Osteoblast (primary cell): ENCODE measurements at regions not wholly inside any gene's neighbourhood (a gene's known extent, or its start where the extent isn't known, plus 50 kb on each side); places are given as distances from the start of the nearest gene placed in this dataset.
A peak's percentile ranks its signal among the peaks of the same experiment; 100 is the strongest.

Experiments used
- DNase-seq: peaks from one replicate; pipeline ENCODE4 v3.0.0; 2011; ENCODE audit warnings: low spot score, mixed read lengths; ENCODE audit not compliant: insufficient read length; ENCODE audit errors: missing footprints
- H2AFZ ChIP-seq: 2 replicates; pipeline ENCODE4 v1.6.0; 2011; ENCODE audit warnings: mild to moderate bottlenecking, low read length
- H3K27ac ChIP-seq: 2 replicates; pipeline ENCODE4 v1.5.1; 2011; ENCODE audit warnings: mild to moderate bottlenecking, low read depth, low read length, moderate library complexity
- H3K27me3 ChIP-seq: 2 replicates; pipeline ENCODE4 v1.6.0; 2012; ENCODE audit warnings: mild to moderate bottlenecking, control low read depth, inconsistent platforms, low read length, moderate library complexity; ENCODE audit not compliant: insufficient read depth
- H3K36me3 ChIP-seq: 2 replicates; pipeline ENCODE4 v1.5.1; 2011; ENCODE audit warnings: mild to moderate bottlenecking, low read length, control low read depth, moderate library complexity; ENCODE audit not compliant: insufficient read depth
- H3K4me1 ChIP-seq: 2 replicates; pipeline ENCODE4 v1.5.1; 2011; ENCODE audit warnings: mild to moderate bottlenecking, low read length, control low read depth, moderate library complexity; ENCODE audit not compliant: insufficient read depth
- H3K4me2 ChIP-seq: 2 replicates; pipeline ENCODE4 v1.6.0; 2011; ENCODE audit warnings: mild to moderate bottlenecking, low read length; ENCODE audit not compliant: insufficient read depth
- H3K4me3 ChIP-seq: fragments of 200-600 bp; sonication (generic); 3 replicates; pipeline ENCODE4 v1.5.1; 2012; ENCODE audit warnings: mild to moderate bottlenecking, low read length, inconsistent platforms; ENCODE audit not compliant: insufficient read depth
- H3K79me2 ChIP-seq: 2 replicates; pipeline ENCODE4 v1.6.0; 2012; ENCODE audit warnings: mild to moderate bottlenecking, low read length, control low read depth, inconsistent platforms; ENCODE audit not compliant: insufficient read depth
- H3K9me3 ChIP-seq: 2 replicates; pipeline ENCODE4 v1.5.1; 2011; ENCODE audit warnings: low read depth, low read length, control low read depth
- H4K20me1 ChIP-seq: 2 replicates; pipeline ENCODE4 v1.6.0; 2012; ENCODE audit warnings: mild to moderate bottlenecking, low read length, control low read depth; ENCODE audit not compliant: insufficient read depth
- TF ChIP-seq, protein P1 (sequence below): IDR thresholded peaks from 2 replicates; pipeline ENCODE4 v1.5.1; 2011; ENCODE audit warnings: mild to moderate bottlenecking, low read depth, low read length, moderate library complexity; ENCODE audit errors: extremely low read depth

DNA sequence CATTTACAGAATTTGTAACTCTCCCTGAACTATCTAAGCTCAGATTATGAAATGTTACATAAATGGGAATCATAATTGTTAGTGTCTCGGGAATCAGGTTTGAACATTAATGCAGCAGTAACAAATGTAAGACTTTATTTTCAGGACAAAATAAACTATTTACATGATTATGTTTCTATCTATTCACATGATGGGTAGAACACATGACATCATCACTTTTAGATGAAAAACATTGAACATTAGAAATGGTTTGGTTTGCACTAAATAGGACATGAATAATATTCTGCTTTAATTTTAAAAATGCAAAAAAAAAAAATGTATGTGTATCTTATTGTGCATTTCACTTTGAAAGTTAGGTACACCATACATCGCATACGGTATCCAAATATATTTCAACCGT lies 745.5 kb upstream of the POT1 start:
- H2AFZ ChIP-seq, result no peak overlapping the region
- H3K36me3 ChIP-seq, result no peaks in the 10 kb centered on the region
- no peak overlapping the region for H3K4me2 ChIP-seq
- H3K4me3 ChIP-seq, result no peak overlapping the region
- H3K4me1 ChIP-seq, result no peaks in the 10 kb centered on the region
- no peak overlapping the region for H3K27ac ChIP-seq
- TF ChIP-seq, protein P1, sequence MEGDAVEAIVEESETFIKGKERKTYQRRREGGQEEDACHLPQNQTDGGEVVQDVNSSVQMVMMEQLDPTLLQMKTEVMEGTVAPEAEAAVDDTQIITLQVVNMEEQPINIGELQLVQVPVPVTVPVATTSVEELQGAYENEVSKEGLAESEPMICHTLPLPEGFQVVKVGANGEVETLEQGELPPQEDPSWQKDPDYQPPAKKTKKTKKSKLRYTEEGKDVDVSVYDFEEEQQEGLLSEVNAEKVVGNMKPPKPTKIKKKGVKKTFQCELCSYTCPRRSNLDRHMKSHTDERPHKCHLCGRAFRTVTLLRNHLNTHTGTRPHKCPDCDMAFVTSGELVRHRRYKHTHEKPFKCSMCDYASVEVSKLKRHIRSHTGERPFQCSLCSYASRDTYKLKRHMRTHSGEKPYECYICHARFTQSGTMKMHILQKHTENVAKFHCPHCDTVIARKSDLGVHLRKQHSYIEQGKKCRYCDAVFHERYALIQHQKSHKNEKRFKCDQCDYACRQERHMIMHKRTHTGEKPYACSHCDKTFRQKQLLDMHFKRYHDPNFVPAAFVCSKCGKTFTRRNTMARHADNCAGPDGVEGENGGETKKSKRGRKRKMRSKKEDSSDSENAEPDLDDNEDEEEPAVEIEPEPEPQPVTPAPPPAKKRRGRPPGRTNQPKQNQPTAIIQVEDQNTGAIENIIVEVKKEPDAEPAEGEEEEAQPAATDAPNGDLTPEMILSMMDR, result no peak
- no peaks in the 10 kb centered on the region for H3K27me3 ChIP-seq
- no peaks in the 10 kb centered on the region for H4K20me1 ChIP-seq
- DNase-seq, result peak; percentile 19
- H3K9me3 ChIP-seq, result no peaks in the 10 kb centered on the region
- no peaks in the 10 kb centered on the region for H3K79me2 ChIP-seq

DNA sequence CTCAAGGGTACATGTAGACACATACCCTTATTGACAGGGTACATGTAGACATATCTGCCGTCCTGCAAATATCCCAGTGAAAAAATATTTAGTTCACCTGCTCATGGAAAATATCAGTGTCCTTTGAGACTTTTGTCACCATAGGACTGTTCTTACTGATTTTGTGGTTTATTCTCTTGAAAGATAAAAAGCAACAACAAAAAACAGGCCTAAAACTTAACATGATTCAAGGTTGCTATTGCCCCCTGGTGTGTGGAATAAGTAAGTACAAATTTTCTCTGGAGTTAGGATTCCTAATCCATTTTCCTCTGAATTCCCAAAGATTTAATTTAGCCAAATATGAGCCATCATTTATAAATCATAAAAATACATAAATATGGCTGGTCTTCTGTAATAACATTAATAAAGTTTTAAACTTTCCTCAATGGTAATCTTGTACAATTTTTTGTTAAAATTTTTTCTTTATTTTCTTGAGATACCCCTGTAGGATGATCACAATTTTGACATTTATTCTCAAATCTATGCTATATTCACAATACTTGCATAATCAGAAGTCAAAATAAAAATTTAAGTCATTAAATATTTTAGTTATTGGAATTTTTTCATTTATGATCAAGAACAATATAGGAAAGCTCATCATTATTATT lies 741.4 kb upstream of the POT1 start:
- H3K27ac ChIP-seq, result no peak overlapping the region
- H3K36me3 ChIP-seq, result no peaks in the 10 kb centered on the region
- H4K20me1 ChIP-seq, result no peaks in the 10 kb centered on the region
- TF ChIP-seq, protein P1, result peak; percentile 26
- H3K79me2 ChIP-seq, result no peaks in the 10 kb centered on the region
- no peaks in the 10 kb centered on the region for H3K27me3 ChIP-seq
- DNase-seq, result no peak
- no peak overlapping the region for H3K4me3 ChIP-seq
- H3K9me3 ChIP-seq, result no peaks in the 10 kb centered on the region
- no peak overlapping the region for H2AFZ ChIP-seq
- H3K4me2 ChIP-seq, result no peak overlapping the region
- no peaks in the 10 kb centered on the region for H3K4me1 ChIP-seq

DNA sequence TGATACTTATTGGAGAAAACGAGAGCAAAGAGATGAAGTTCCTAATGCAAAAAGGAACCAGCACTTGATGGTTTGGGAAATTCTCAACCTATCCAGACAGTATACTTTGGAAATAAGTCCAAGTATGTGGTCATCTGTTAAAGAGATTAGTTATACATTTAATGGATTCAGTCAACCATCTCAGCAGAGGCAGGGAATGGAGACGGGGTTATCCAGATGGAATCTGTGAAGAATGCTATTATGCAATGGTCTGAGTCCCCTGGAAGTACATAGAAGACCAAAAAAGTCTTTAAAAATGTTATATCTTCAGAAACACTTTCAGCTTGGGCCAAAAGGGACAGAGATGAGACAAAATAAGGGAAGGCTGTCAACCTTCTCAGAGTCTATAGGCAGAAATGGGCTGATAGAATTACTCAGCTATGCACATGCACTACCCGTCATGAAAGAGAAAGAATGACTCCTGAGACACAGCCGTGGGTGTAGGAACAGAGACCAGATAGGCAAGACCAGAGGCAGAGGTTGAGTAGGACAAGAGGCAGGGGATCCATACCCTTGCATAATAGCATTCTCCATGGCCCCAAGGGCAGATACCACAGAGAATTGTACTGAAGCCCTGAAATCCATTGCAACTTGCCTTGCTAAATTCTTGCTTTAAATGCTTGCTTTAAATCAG lies 738.8 kb upstream of the POT1 start:
- DNase-seq, result no peak
- no peak overlapping the region for H3K4me3 ChIP-seq
- no peak overlapping the region for H2AFZ ChIP-seq

DNA sequence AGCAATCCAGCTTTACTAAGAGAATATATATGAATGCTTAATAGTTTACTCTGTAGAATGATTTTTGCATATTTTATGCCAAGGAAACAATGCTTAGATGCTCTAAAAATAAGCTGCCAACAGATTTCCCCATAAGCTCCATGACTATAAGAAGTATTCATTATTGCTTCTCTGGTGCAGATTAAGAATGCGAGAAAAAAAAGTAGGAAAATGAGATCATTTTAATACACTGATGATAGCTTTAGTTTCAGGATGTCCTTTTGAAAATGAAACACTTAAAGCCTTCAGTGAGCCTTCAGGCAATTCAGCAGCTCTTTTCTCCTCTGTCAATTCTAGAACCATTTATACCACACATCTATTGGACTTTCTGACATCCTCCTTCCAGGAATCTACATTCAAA lies 735.0 kb upstream of the POT1 start:
- TF ChIP-seq, protein P1, result no peak
- Histone ChIP-seq H3K4me2 (no peak overlapping the region), H3K79me2 (no peaks in the 10 kb centered on the region), H3K4me3 (no peak overlapping the region), H2AFZ (no peak overlapping the region), H3K36me3 (no peaks in the 10 kb centered on the region), H4K20me1 (no peaks in the 10 kb centered on the region), H3K4me1 (no peaks in the 10 kb centered on the region), H3K27me3 (no peaks in the 10 kb centered on the region), H3K27ac (no peak overlapping the region), H3K9me3 (no peaks in the 10 kb centered on the region)
- no peak for DNase-seq

More for the DNA sequence above, 738.8 kb upstream of the POT1 start:
- H3K4me1 ChIP-seq, result no peaks in the 10 kb centered on the region
- H3K27ac ChIP-seq, result no peak overlapping the region
- no peaks in the 10 kb centered on the region for H3K36me3 ChIP-seq
- no peaks in the 10 kb centered on the region for H3K9me3 ChIP-seq
- H3K4me2 ChIP-seq, result no peak overlapping the region
- no peaks in the 10 kb centered on the region for H3K79me2 ChIP-seq
- no peaks in the 10 kb centered on the region for H3K27me3 ChIP-seq
- TF ChIP-seq, protein P1, result no peak
- no peaks in the 10 kb centered on the region for H4K20me1 ChIP-seq
